ENCODE measurements at regions not wholly inside any gene's neighbourhood (a gene's known extent, or its start where the extent isn't known, plus 50 kb on each side); places are given as distances from the start of the nearest gene placed in this dataset.

- no peak for DNase-seq
- intact Hi-C loops (cut with DNase I) = no loop called here
- no peaks in the 10 kb centered on the region for H3K27me3 ChIP-seq
- H3K4me1 ChIP-seq = no peaks in the 10 kb centered on the region
- no peaks in the 10 kb centered on the region for H3K36me3 ChIP-seq
- no peak overlapping the region for H3K27ac ChIP-seq
- no peak for TF ChIP-seq CTCF (IDR thresholded peaks at IDR 0.05)
- H3K9me3 ChIP-seq = no peaks in the 10 kb centered on the region
- no peak overlapping the region for H3K4me3 ChIP-seq
- 77 to 92% methylated on average over 1 of the region's 1 CpG for WGBS, 2 donors
- no peak for ATAC-seq
Measured at GRCh38 chr20:12679447-12679846, 329.3 kb upstream of the SPTLC3 start.

- H3K36me3 ChIP-seq = no peaks in the 10 kb centered on the region
- intact Hi-C loops (cut with DNase I) = no loop called here
- H3K27me3 ChIP-seq = no peaks in the 10 kb centered on the region
- no peak overlapping the region for H3K4me3 ChIP-seq
- no peaks in the 10 kb centered on the region for H3K4me1 ChIP-seq
- ATAC-seq (no peak), DNase-seq (no peak)
- no peaks in the 10 kb centered on the region for H3K9me3 ChIP-seq
- no peak overlapping the region for H3K27ac ChIP-seq
- no peak for TF ChIP-seq CTCF (IDR thresholded peaks at IDR 0.05)
Measured at GRCh38 chr20:12682613-12683012, 326.2 kb upstream of the SPTLC3 start.

GRCh38 chr20:12687476-12687875 is 321.3 kb upstream of the SPTLC3 start:
- intact Hi-C loops (cut with DNase I) = no loop called here
- peaks cover 0 to 14% (median 0%) of the 10 kb centered on the region in 11 donors for H3K9me3 ChIP-seq
- H3K27ac ChIP-seq = no peak overlapping the region
- no peaks in the 10 kb centered on the region for H3K27me3 ChIP-seq
- no peak for ATAC-seq
- WGBS, 2 donors = 73 to 84% methylated on average over 4 of the region's 4 CpGs
- no peak for DNase-seq
- no peaks in the 10 kb centered on the region for H3K4me1 ChIP-seq
- H3K36me3 ChIP-seq = no peaks in the 10 kb centered on the region
- TF ChIP-seq CTCF (IDR thresholded peaks at IDR 0.05) = no peak
- no peak overlapping the region for H3K4me3 ChIP-seq

GRCh38 chr20:12695937-12696336 is 312.8 kb upstream of the SPTLC3 start:
- Histone ChIP-seq H3K27me3 (no peaks in the 10 kb centered on the region), H3K4me3 (no peak overlapping the region), H3K9me3 (peaks cover 0 to under 1% (median 0%) of the 10 kb centered on the region in 11 donors), H3K36me3 (no peaks in the 10 kb centered on the region), H3K27ac (no peak overlapping the region), H3K4me1 (no peaks in the 10 kb centered on the region)
- no peak for ATAC-seq
- no peak for DNase-seq
- no peak for TF ChIP-seq CTCF (IDR thresholded peaks at IDR 0.05)
- WGBS, 2 donors = 42 to 52% methylated on average over 3 of the region's 3 CpGs
- intact Hi-C loops (cut with DNase I) = no loop called here

- Histone ChIP-seq H3K36me3 (no peaks in the 10 kb centered on the region), H3K9me3 (no peaks in the 10 kb centered on the region), H3K27me3 (no peaks in the 10 kb centered on the region), H3K4me1 (no peaks in the 10 kb centered on the region), H3K4me3 (no peak overlapping the region), H3K27ac (no peak overlapping the region)
- no peak for TF ChIP-seq CTCF (IDR thresholded peaks at IDR 0.05)
- 54 to 66% methylated on average over 2 of the region's 2 CpGs for WGBS, 2 donors
- DNase-seq (no peak), ATAC-seq (no peak)
- intact Hi-C loops (cut with DNase I) = no loop called here
Measured at GRCh38 chr20:12698817-12699216, 310.0 kb upstream of the SPTLC3 start.

Measured in heart right ventricle (tissue), 16 donors.